Effector memory CD4-positive, alpha-beta T cell (primary cell): ENCODE measurements at regions not wholly inside any gene's neighbourhood (a gene's known extent, or its start where the extent isn't known, plus 50 kb on each side); places are given as distances from the start of the nearest gene placed in this dataset.
A peak's percentile ranks its signal among the peaks of the same experiment; 100 is the strongest.
"Not testable (repeated sequence)": the region's sequence is repeated elsewhere in the genome, so short reads cannot be mapped to it uniquely, and the experiment has no call there.

ENCODE experiments used
- DNase-seq, 3 donors: peaks; one replicate each; pipeline ENCODE4 v3.0.0-alpha.2; 2020
- H3K27ac ChIP-seq: 2 replicates; pipeline ENCODE4 v1.7.0; 2013; ENCODE audit warnings: mild to moderate bottlenecking, low read length, moderate library complexity; ENCODE audit not compliant: insufficient read depth, poor library complexity, severe bottlenecking
- H3K27me3 ChIP-seq: replicated peaks from 2 replicates; pipeline ENCODE4 v1.7.0; 2013; ENCODE audit warnings: mild to moderate bottlenecking, low read length; ENCODE audit not compliant: insufficient read depth, control insufficient read depth, poor library complexity, severe bottlenecking
- H3K36me3 ChIP-seq: 2 replicates; pipeline ENCODE4 v1.7.0; 2013; ENCODE audit warnings: mild to moderate bottlenecking, low read length, moderate library complexity; ENCODE audit not compliant: control insufficient read depth, insufficient read depth
- H3K4me1 ChIP-seq: 2 replicates; pipeline ENCODE4 v1.7.0; 2013; ENCODE audit warnings: low read length, mild to moderate bottlenecking; ENCODE audit not compliant: control insufficient read depth, insufficient read depth, poor library complexity, severe bottlenecking
- H3K4me3 ChIP-seq: 2 replicates; pipeline ENCODE4 v1.7.0; 2013; ENCODE audit warnings: low read length, low read depth, mild to moderate bottlenecking; ENCODE audit not compliant: insufficient read depth, poor library complexity, severe bottlenecking
- H3K9me3 ChIP-seq: 2 replicates; pipeline ENCODE4 v1.7.0; 2013; ENCODE audit warnings: mild to moderate bottlenecking, low read length, moderate library complexity; ENCODE audit not compliant: control insufficient read depth

GRCh38 chr5:91315701-91316100 lies 67.4 kb downstream of the ARRDC3 start:
- Histone ChIP-seq H3K27ac (no peak overlapping the region), H3K4me3 (no peak overlapping the region), H3K36me3 (no peaks in the 10 kb centered on the region), H3K9me3 (no peaks in the 10 kb centered on the region), H3K4me1 (peaks cover 24% of the 10 kb centered on the region), H3K27me3 (no peaks in the 10 kb centered on the region)
- no peak for DNase-seq

GRCh38 chr5:91313757-91314673 lies 69.1 kb downstream of the ARRDC3 start:
- Histone ChIP-seq H3K4me1 (peaks cover 24% of the 10 kb centered on the region), H3K27me3 (no peaks in the 10 kb centered on the region), H3K36me3 (no peaks in the 10 kb centered on the region)

DNA sequence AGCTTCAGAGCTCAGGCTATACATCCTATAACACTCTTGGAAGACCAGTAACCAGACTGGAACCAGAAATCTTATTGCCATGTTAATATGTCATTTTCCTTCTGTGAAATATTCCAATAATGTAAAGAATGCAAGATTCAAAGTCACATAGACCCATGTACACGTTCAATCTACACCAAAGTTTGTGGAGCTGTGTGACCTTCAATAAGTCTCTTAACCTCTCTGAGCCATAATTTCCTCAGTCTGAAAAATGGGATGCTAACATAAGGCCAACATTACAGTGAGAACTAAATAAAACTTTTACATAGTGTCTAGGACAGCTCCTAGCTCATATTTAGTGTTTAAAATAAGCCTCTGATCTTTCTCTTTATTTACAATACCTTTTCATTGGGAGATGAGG lies 70.4 kb downstream of the ARRDC3 start:
- no peaks in the 10 kb centered on the region for H3K27me3 ChIP-seq
- H3K4me3 ChIP-seq = no peak overlapping the region
- no peak overlapping the region for H3K27ac ChIP-seq
- DNase-seq = no peak
- peaks cover 24% of the 10 kb centered on the region for H3K4me1 ChIP-seq
- H3K9me3 ChIP-seq = no peaks in the 10 kb centered on the region
- no peaks in the 10 kb centered on the region for H3K36me3 ChIP-seq

More at GRCh38 chr5:91313757-91314673, 69.1 kb downstream of the ARRDC3 start:
- Histone ChIP-seq H3K4me3 (no peak overlapping the region), H3K27ac (peak overlapping the region; percentile 52), H3K9me3 (no peaks in the 10 kb centered on the region)
- peak; percentile 62 to 74 (median 72) for DNase-seq

DNA sequence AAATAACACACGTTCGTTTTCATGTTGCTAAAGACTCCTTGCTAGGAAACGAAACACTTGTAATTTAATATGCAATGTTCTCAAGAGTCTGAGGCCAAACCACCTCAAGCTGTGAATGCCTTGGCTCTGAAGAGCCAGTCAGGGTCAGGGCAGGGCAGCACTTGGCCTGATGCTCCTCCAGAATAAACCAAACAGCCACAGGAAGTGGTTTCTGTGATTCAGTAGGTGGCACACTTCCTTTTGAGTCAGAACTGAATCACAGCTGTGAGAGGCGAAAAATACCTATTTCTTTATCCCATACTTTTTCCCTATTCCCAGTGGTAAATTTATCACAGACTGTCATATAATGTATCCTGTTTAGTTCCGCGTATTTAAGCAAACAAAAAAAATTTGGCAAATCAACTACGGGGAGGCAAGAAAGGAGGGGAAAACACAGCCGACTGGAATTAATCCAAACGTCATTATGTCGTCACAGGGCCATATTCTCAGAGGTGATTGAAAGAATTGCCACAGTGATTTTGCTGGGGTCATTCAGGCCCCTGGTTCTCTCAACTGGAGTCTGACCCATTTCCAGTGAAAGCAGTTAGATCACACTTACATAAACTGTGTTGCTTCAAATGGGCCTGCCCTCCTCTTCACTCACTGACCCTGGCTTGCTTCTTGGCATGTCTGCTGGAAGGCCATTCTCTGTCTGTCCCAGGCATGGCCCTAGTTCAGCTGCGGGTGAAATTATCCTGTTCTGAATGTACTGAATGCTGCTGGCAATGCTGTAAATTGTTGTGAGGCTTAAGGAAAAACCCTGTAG lies 71.2 kb downstream of the ARRDC3 start:
- peak overlapping the region; percentile 53 for H3K27ac ChIP-seq
- no peaks in the 10 kb centered on the region for H3K27me3 ChIP-seq
- H3K4me1 ChIP-seq = peaks cover 24% of the 10 kb centered on the region
- H3K4me3 ChIP-seq = peak overlapping the region; percentile 0
- H3K9me3 ChIP-seq = no peaks in the 10 kb centered on the region
- H3K36me3 ChIP-seq = no peaks in the 10 kb centered on the region
- peak; percentile 52 to 57 (median 54) for DNase-seq

DNA sequence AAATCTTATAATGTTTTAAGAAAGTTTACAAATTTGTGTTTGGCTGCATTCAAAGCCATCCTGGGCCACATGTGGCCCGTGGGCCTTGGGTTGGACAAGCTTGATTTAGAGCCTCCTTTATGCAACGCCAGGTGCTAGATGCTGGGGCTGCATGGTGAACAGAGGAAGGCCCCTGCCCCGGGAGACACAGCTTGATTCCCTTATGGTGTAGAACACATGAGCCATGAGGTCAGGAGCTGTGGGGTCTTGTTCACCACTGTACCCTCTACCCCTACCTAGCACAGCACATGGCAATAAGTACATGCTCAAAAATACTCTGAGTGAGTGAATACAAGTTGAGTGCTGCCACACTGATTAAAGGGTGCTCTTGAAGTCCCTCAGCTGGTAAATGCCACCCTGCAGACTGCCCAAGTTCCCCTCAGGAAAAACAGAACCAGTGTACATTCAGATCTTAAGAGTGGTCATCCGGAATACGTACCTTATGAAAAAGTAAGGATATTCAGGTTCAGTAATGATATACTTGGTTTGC lies 71.9 kb downstream of the ARRDC3 start:
- Histone ChIP-seq H3K4me3 (peak overlapping the region; percentile 0), H3K27ac (peak overlapping the region; percentile 53), H3K4me1 (peaks cover 24% of the 10 kb centered on the region), H3K9me3 (no peaks in the 10 kb centered on the region), H3K27me3 (no peaks in the 10 kb centered on the region), H3K36me3 (no peaks in the 10 kb centered on the region)
- DNase-seq = no peak

- H3K27me3 ChIP-seq, H3K4me3 ChIP-seq, DNase-seq, H3K9me3 ChIP-seq, H3K27ac ChIP-seq, H3K36me3 ChIP-seq: not testable (repeated sequence)
- peaks cover 18% of the 10 kb centered on the region for H3K4me1 ChIP-seq
Measured at GRCh38 chr5:91308157-91308556, 75.0 kb downstream of the ARRDC3 start.

GRCh38 chr5:91307048-91307447 lies 76.1 kb downstream of the ARRDC3 start:
- H3K4me1 ChIP-seq = peaks cover 12% of the 10 kb centered on the region
- H3K36me3 ChIP-seq = no peaks in the 10 kb centered on the region
- DNase-seq = no peak
- H3K4me3 ChIP-seq = no peak overlapping the region
- H3K9me3 ChIP-seq = no peaks in the 10 kb centered on the region
- H3K27me3 ChIP-seq = no peaks in the 10 kb centered on the region
- no peak overlapping the region for H3K27ac ChIP-seq

DNA sequence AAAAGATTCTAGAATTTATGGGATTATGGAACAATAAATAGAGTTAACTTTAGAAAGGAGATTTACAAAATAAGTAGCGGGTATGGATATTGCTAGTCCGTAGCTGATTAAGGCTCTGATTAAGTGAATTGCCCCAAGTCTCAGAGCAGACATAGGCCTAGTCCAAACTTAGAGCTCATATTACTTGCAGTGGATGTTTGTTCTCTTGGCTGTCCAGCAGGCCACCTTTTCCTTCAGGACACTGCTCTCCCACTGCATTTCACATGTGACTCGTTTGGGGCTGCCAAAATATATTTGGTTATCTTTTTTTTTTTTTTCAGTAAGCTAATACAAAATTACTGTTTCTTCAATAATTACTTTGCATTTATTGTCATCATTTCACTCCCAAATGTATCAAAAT lies 76.6 kb downstream of the ARRDC3 start:
- no peaks in the 10 kb centered on the region for H3K36me3 ChIP-seq
- H3K4me1 ChIP-seq = peaks cover 6% of the 10 kb centered on the region

GRCh38 chr5:91305640-91306039 lies 77.5 kb downstream of the ARRDC3 start:
- Histone ChIP-seq H3K27me3 (no peaks in the 10 kb centered on the region), H3K4me1 (no peaks in the 10 kb centered on the region), H3K36me3 (no peaks in the 10 kb centered on the region), H3K27ac (no peak overlapping the region), H3K9me3 (no peaks in the 10 kb centered on the region), H3K4me3 (no peak overlapping the region)
- DNase-seq = no peak

More for the DNA sequence above, 76.6 kb downstream of the ARRDC3 start:
- no peak for DNase-seq
- no peaks in the 10 kb centered on the region for H3K9me3 ChIP-seq
- H3K4me3 ChIP-seq = no peak overlapping the region
- no peaks in the 10 kb centered on the region for H3K27me3 ChIP-seq
- H3K27ac ChIP-seq = no peak overlapping the region

DNA sequence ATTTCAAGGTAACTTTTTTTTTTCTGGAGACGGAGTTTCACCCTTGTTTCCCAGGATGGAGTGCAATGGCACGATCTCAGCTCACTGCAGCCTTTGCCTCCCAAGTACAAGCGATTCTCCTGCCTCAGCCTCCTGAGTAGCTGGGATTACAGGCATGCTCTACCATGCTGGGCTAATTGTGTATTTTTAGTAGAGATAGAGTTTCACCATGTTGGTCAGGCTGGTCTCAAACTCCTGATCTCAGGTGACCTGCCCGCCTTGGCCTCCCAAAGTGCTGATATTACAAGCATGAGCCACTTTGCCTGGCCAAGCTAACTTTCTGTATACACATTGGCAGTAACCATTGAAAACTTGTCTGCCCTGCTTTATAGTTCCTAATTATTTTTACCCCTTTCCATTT lies 79.1 kb downstream of the ARRDC3 start:
- H3K36me3 ChIP-seq, H3K27ac ChIP-seq, H3K27me3 ChIP-seq, H3K9me3 ChIP-seq, H3K4me1 ChIP-seq, DNase-seq, H3K4me3 ChIP-seq: not testable (repeated sequence)
